ENCODE measurements at regions not wholly inside any gene's neighbourhood (a gene's known extent, or its start where the extent isn't known, plus 50 kb on each side); places are given as distances from the start of the nearest gene placed in this dataset.

- DNase-seq (ENCODE audit: low spot score) = no peak
Measured at GRCh38 chr15:85889956-85890619, 95.4 kb upstream of the KLHL25 start.

- no peak for DNase-seq (ENCODE audit: low spot score)
Measured at GRCh38 chr15:85890620-85890980, 95.9 kb upstream of the KLHL25 start.

GRCh38 chr15:85891470-85891869, 96.7 kb upstream of the KLHL25 start:
- DNase-seq (ENCODE audit: low spot score) = no peak

- DNase-seq (ENCODE audit: low spot score) = no peak
Measured at GRCh38 chr15:85892232-85892631, 97.5 kb upstream of the KLHL25 start.

GRCh38 chr15:85897207-85897894, 102.6 kb upstream of the KLHL25 start:
- DNase-seq (ENCODE audit: low spot score) = no peak

- no peak for DNase-seq (ENCODE audit: low spot score)
Measured at GRCh38 chr15:85897895-85898717, 103.4 kb upstream of the KLHL25 start.

GRCh38 chr15:85899927-85900326, 105.2 kb upstream of the KLHL25 start:
- DNase-seq (ENCODE audit: low spot score) = no peak

GRCh38 chr15:85905751-85906450, 111.2 kb upstream of the KLHL25 start:
- DNase-seq (ENCODE audit: low spot score) = no peak

- DNase-seq (ENCODE audit: low spot score) = no peak
Measured at GRCh38 chr15:85906640-85907039, 111.9 kb upstream of the KLHL25 start.

GRCh38 chr15:85910834-85911233, 116.1 kb upstream of the KLHL25 start:
- no peak for DNase-seq (ENCODE audit: low spot score)

- DNase-seq (ENCODE audit: low spot score) = no peak
Measured at GRCh38 chr15:85913461-85913860, 118.7 kb upstream of the KLHL25 start.

GRCh38 chr15:85920956-85921355, 126.2 kb upstream of the KLHL25 start:
- no peak for DNase-seq (ENCODE audit: low spot score)

- no peak for DNase-seq (ENCODE audit: low spot score)
Measured at GRCh38 chr15:85924088-85924487, 129.4 kb upstream of the KLHL25 start.

- DNase-seq (ENCODE audit: low spot score) = no peak
Measured at GRCh38 chr15:85925649-85926237, 131.0 kb upstream of the KLHL25 start.

GRCh38 chr15:85926834-85927233, 132.1 kb upstream of the KLHL25 start:
- no peak for DNase-seq (ENCODE audit: low spot score)

GRCh38 chr15:85927931-85928537, 133.3 kb upstream of the KLHL25 start:
- DNase-seq (ENCODE audit: low spot score) = no peak

GRCh38 chr15:85929786-85930185, 135.1 kb upstream of the KLHL25 start:
- DNase-seq (ENCODE audit: low spot score) = no peak

GRCh38 chr15:85932391-85932790, 137.7 kb upstream of the KLHL25 start:
- no peak for DNase-seq (ENCODE audit: low spot score)

GRCh38 chr15:85934691-85935090, 140.0 kb upstream of the KLHL25 start:
- no peak for DNase-seq (ENCODE audit: low spot score)

- DNase-seq (ENCODE audit: low spot score) = no peak
Measured at GRCh38 chr15:85935182-85935581, 140.5 kb upstream of the KLHL25 start.

- DNase-seq (ENCODE audit: low spot score) = no peak
Measured at GRCh38 chr15:85937661-85938060, 142.0 kb upstream of the AGBL1 start.

All from AG08395 (cell line).